ENCODE measurements at regions not wholly inside any gene's neighbourhood (a gene's known extent, or its start where the extent isn't known, plus 50 kb on each side); places are given as distances from the start of the nearest gene placed in this dataset.

GRCh38 chr9:23319092-23319491, 506.9 kb downstream of the ELAVL2 start:
- no peaks in the 10 kb centered on the region for H3K4me1 ChIP-seq (ENCODE audit: control insufficient read depth, insufficient read depth, low read length)
- H3K36me3 ChIP-seq (ENCODE audit: control insufficient read depth, insufficient read depth, low read length) = no peaks in the 10 kb centered on the region
- TF ChIP-seq CTCF (IDR thresholded peaks at IDR 0.05) = no peak
- H3K27ac Mint-ChIP-seq = no peak overlapping the region
- no peaks in the 10 kb centered on the region for H3K27me3 ChIP-seq (ENCODE audit: control insufficient read depth, insufficient read depth, low read length)
- ATAC-seq = no peak
- no peaks in the 10 kb centered on the region for H3K9me3 ChIP-seq (ENCODE audit: control insufficient read depth, insufficient read depth, low read length)
- no peak overlapping the region for H3K4me3 Mint-ChIP-seq
- peaks cover 10 to 12% of the 10 kb centered on the region in 2 donors for H3K9me3 Mint-ChIP-seq
- intact Hi-C loops (cut with micrococcal nuclease) = no loop called here
- H3K4me3 ChIP-seq (ENCODE audit: low read length) = no peak overlapping the region
- no peak overlapping the region for H3K27ac ChIP-seq (ENCODE audit: low read length)
- no peak for DNase-seq
- no peaks in the 10 kb centered on the region for H3K4me1 Mint-ChIP-seq
- H3K36me3 Mint-ChIP-seq = no peaks in the 10 kb centered on the region
- no peaks in the 10 kb centered on the region for H3K27me3 Mint-ChIP-seq (ENCODE audit: low read depth in 2 of 2)

- Histone ChIP-seq H3K4me1 (ENCODE audit: control insufficient read depth, insufficient read depth, low read length) (no peaks in the 10 kb centered on the region), H3K9me3 (ENCODE audit: control insufficient read depth, insufficient read depth, low read length) (no peaks in the 10 kb centered on the region), H3K27me3 (ENCODE audit: control insufficient read depth, insufficient read depth, low read length) (no peaks in the 10 kb centered on the region), H3K4me3 (ENCODE audit: low read length) (no peak overlapping the region), H3K36me3 (ENCODE audit: control insufficient read depth, insufficient read depth, low read length) (no peaks in the 10 kb centered on the region), H3K27ac (ENCODE audit: low read length) (no peak overlapping the region)
- no peak overlapping the region for H3K27ac Mint-ChIP-seq
- intact Hi-C loops (cut with micrococcal nuclease) = no loop called here
- ATAC-seq (no peak), DNase-seq (no peak)
- no peaks in the 10 kb centered on the region for H3K27me3 Mint-ChIP-seq (ENCODE audit: low read depth in 2 of 2)
- no peak overlapping the region for H3K4me3 Mint-ChIP-seq
- no peaks in the 10 kb centered on the region for H3K4me1 Mint-ChIP-seq
- peaks cover 6 to 7% of the 10 kb centered on the region in 2 donors for H3K9me3 Mint-ChIP-seq
- 73% methylated on average over 2 of the region's 2 CpGs for WGBS (ENCODE audit: insufficient coverage)
- H3K36me3 Mint-ChIP-seq = no peaks in the 10 kb centered on the region
- TF ChIP-seq CTCF (IDR thresholded peaks at IDR 0.05) = no peak
Observed at GRCh38 chr9:23321049-23321448, 505.0 kb downstream of the ELAVL2 start.

DNA sequence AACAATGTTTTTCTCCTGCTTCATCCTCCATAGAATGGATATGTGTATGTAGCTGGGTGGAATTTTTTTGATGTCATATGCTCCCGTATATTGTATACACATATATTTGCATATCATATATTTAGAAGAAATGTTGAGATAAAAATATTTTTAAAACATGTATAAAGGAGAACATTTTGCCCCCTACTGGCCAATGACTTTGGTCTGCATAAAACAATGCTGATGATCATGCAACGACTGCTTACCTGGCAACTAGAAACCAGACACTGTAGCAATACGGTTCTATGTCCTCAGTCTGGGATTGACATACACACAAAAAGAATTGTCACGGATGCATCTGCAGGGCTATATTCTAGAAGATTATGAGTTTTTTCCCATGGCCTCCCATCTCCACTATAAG, 503.6 kb downstream of the ELAVL2 start:
- no peak for ATAC-seq
- no peaks in the 10 kb centered on the region for H3K4me1 Mint-ChIP-seq
- no peak overlapping the region for H3K27ac Mint-ChIP-seq

More for the DNA sequence above, 503.6 kb downstream of the ELAVL2 start:
- TF ChIP-seq CTCF (IDR thresholded peaks at IDR 0.05) = no peak
- no peak overlapping the region for H3K4me3 Mint-ChIP-seq
- Histone ChIP-seq H3K27ac (ENCODE audit: low read length) (no peak overlapping the region), H3K36me3 (ENCODE audit: control insufficient read depth, insufficient read depth, low read length) (no peaks in the 10 kb centered on the region), H3K4me1 (ENCODE audit: control insufficient read depth, insufficient read depth, low read length) (no peaks in the 10 kb centered on the region), H3K27me3 (ENCODE audit: control insufficient read depth, insufficient read depth, low read length) (no peaks in the 10 kb centered on the region), H3K4me3 (ENCODE audit: low read length) (no peak overlapping the region), H3K9me3 (ENCODE audit: control insufficient read depth, insufficient read depth, low read length) (no peaks in the 10 kb centered on the region)
- H3K36me3 Mint-ChIP-seq = no peaks in the 10 kb centered on the region
- no peak for DNase-seq
- WGBS (ENCODE audit: insufficient coverage) = 82% methylated on average over 3 of the region's 4 CpGs
- H3K27me3 Mint-ChIP-seq (ENCODE audit: low read depth in 2 of 2) = no peaks in the 10 kb centered on the region
- intact Hi-C loops (cut with micrococcal nuclease) = no loop called here
- H3K9me3 Mint-ChIP-seq = peaks cover 6 to 8% of the 10 kb centered on the region in 2 donors
